GM23338 (cell line): ENCODE measurements at regions not wholly inside any gene's neighbourhood (a gene's known extent, or its start where the extent isn't known, plus 50 kb on each side); places are given as distances from the start of the nearest gene placed in this dataset.

Experiments
- ATAC-seq: fragments of 200-7000 bp; cut with Tn5 transposase; 3 replicates; pipeline ENCODE4 v1.9.1; 2020
- DNase-seq: peaks from one replicate; pipeline ENCODE4 v3.0.0-alpha.2; 2015; ENCODE audit warnings: low spot score
- H2AFZ ChIP-seq: fragments of 200-600 bp; sonication (generic); 2 replicates; pipeline ENCODE4 v1.8.0; 2016; ENCODE audit warnings: antibody characterized with exemption, mild to moderate bottlenecking, moderate library complexity
- H3F3A ChIP-seq: fragments of 200-600 bp; sonication (generic); replicated peaks from 2 replicates; pipeline ENCODE4 v1.8.0; 2017; ENCODE audit warnings: antibody characterized with exemption, mixed run types, low read depth
- H3K27ac ChIP-seq: fragments of 200-600 bp; sonication (generic); 2 replicates; pipeline ENCODE4 v1.6.1; 2016; ENCODE audit warnings: low read depth
- H3K27me3 ChIP-seq: fragments of 200-600 bp; sonication (generic); 2 replicates; pipeline ENCODE4 v1.8.0; 2016; ENCODE audit warnings: mild to moderate bottlenecking, mixed run types, moderate library complexity; ENCODE audit not compliant: insufficient read depth
- H3K36me3 ChIP-seq: fragments of 200-600 bp; sonication (generic); 2 replicates; pipeline ENCODE4 v1.8.0; 2016; ENCODE audit warnings: mild to moderate bottlenecking; ENCODE audit not compliant: insufficient read depth
- H3K4me1 ChIP-seq: fragments of 200-600 bp; sonication (generic); 2 replicates; pipeline ENCODE4 v1.8.0; 2016; ENCODE audit warnings: mild to moderate bottlenecking, moderate library complexity; ENCODE audit not compliant: insufficient read depth
- H3K4me2 ChIP-seq: fragments of 200-600 bp; sonication (generic); 2 replicates; pipeline ENCODE4 v1.7.1; 2017; ENCODE audit warnings: mixed run types
- H3K4me3 ChIP-seq: fragments of 200-600 bp; sonication (generic); 2 replicates; pipeline ENCODE4 v1.6.1; 2016; ENCODE audit warnings: mixed run types
- H3K79me2 ChIP-seq: fragments of 200-600 bp; sonication (generic); replicated peaks from 2 replicates; pipeline ENCODE4 v1.8.0; 2017; ENCODE audit warnings: mild to moderate bottlenecking; ENCODE audit not compliant: insufficient read depth
- H3K9me2 ChIP-seq: fragments of 200-600 bp; sonication (generic); 2 replicates; pipeline ENCODE4 v1.8.0; 2017; ENCODE audit not compliant: insufficient read depth
- H4K20me1 ChIP-seq: fragments of 200-600 bp; sonication (generic); replicated peaks from 2 replicates; pipeline ENCODE4 v1.8.0; 2017; ENCODE audit warnings: mild to moderate bottlenecking; ENCODE audit not compliant: insufficient read depth
- H3K27ac Mint-ChIP-seq: 2 replicates; pipeline ENCODE4 v1.8.0; 2020; ENCODE audit warnings: inconsistent platforms, mild to moderate bottlenecking, moderate library complexity, mixed read lengths
- H3K27me3 Mint-ChIP-seq: 3 replicates; pipeline ENCODE4 v1.8.0; 2022; ENCODE audit warnings: low read depth, mild to moderate bottlenecking, moderate library complexity, mixed read lengths, inconsistent platforms; ENCODE audit not compliant: insufficient read depth, poor library complexity
- H3K36me3 Mint-ChIP-seq: 3 replicates; pipeline ENCODE4 v1.8.0; 2021; ENCODE audit warnings: low read depth, mild to moderate bottlenecking, inconsistent platforms, moderate library complexity, mixed read lengths
- H3K4me1 Mint-ChIP-seq: 3 replicates; pipeline ENCODE4 v1.8.0; 2020; ENCODE audit warnings: mild to moderate bottlenecking, inconsistent platforms, mixed read lengths
- H3K4me3 Mint-ChIP-seq: 3 replicates; pipeline ENCODE4 v1.8.0; 2021; ENCODE audit warnings: moderate library complexity, mild to moderate bottlenecking, inconsistent platforms, mixed read lengths
- H3K9me3 Mint-ChIP-seq: 3 replicates; pipeline ENCODE4 v1.8.0; 2020; ENCODE audit warnings: moderate library complexity, mild to moderate bottlenecking, inconsistent platforms, mixed read lengths
- CREB1 ChIP-seq: fragments of 250-450 bp; sonication (Bioruptor Pico); IDR thresholded peaks from 2 replicates; pipeline ENCODE4 v1.5.0; 2020; ENCODE audit warnings: low read depth, mild to moderate bottlenecking, moderate library complexity
- CTCF ChIP-seq, 2 experiments: fragments of 200-600 bp in 1 of 2; sonication (generic) in 1 of 2; conservative IDR thresholded peaks; 2 replicates each; pipeline versions ENCODE4 v1.5.1 to v1.6.1; 2016 to 2017; ENCODE audit warnings: antibody characterized with exemption in 2 of 2, low read depth in 2 of 2, mild to moderate bottlenecking in 2 of 2, moderate library complexity in 1 of 2
- ETS1 ChIP-seq: IDR thresholded peaks from 2 replicates; pipeline ENCODE4 v1.6.1; 2016; ENCODE audit warnings: antibody characterized with exemption
- EZH2 ChIP-seq: fragments of 200-600 bp; sonication (generic); IDR thresholded peaks from one replicate; pipeline ENCODE4 v1.8.0; 2017; ENCODE audit warnings: antibody characterized with exemption, mild to moderate bottlenecking, low read depth; ENCODE audit not compliant: unreplicated experiment
- EZH2phosphoT487 ChIP-seq: fragments of 200-600 bp; sonication (generic); IDR thresholded peaks from one replicate; pipeline ENCODE4 v1.8.1; 2018; ENCODE audit warnings: antibody characterized with exemption; ENCODE audit not compliant: unreplicated experiment
- JUNB ChIP-seq: IDR thresholded peaks from one replicate; pipeline ENCODE4 v1.6.1; 2016; ENCODE audit warnings: antibody characterized with exemption; ENCODE audit not compliant: unreplicated experiment
- NANOG ChIP-seq: IDR thresholded peaks from 2 replicates; pipeline ENCODE4 v1.6.1; 2016; ENCODE audit warnings: antibody characterized with exemption, borderline replicate concordance
- POLR2AphosphoS5 ChIP-seq: IDR thresholded peaks from 2 replicates; pipeline ENCODE4 v1.6.1; 2016; ENCODE audit warnings: antibody characterized with exemption, low read depth
- STAT1 ChIP-seq: IDR thresholded peaks from one replicate; pipeline ENCODE4 v1.6.1; 2016; ENCODE audit warnings: antibody characterized with exemption; ENCODE audit not compliant: unreplicated experiment
- ZNF462 ChIP-seq: fragments of 250-450 bp; sonication (Bioruptor Pico); IDR thresholded peaks from 2 replicates; pipeline ENCODE4 v1.5.0; 2020; ENCODE audit warnings: mild to moderate bottlenecking, moderate library complexity

- peak; percentile 2 for DNase-seq
- Histone ChIP-seq H3F3A (no peaks in the 10 kb centered on the region), H3K9me2 (no peaks in the 10 kb centered on the region), H2AFZ (no peak overlapping the region), H4K20me1 (no peaks in the 10 kb centered on the region), H3K27me3 (no peaks in the 10 kb centered on the region), H3K4me3 (no peak overlapping the region), H3K27ac (no peak overlapping the region), H3K4me1 (no peaks in the 10 kb centered on the region), H3K36me3 (no peaks in the 10 kb centered on the region), H3K79me2 (no peaks in the 10 kb centered on the region), H3K4me2 (no peak overlapping the region)
- Mint-ChIP-seq H3K4me3 (no peak overlapping the region), H3K9me3 (no peaks in the 10 kb centered on the region), H3K36me3 (no peaks in the 10 kb centered on the region), H3K27me3 (no peaks in the 10 kb centered on the region), H3K27ac (no peak overlapping the region), H3K4me1 (no peaks in the 10 kb centered on the region)
- ATAC-seq: peak; percentile 25; the same call in 1 of the 3 replicates
- TF ChIP-seq STAT1 (no peak), NANOG (no peak), POLR2AphosphoS5 (no peak)
Observed at GRCh38 chr3:87895983-87896382, 162.8 kb downstream of the CGGBP1 start.

GRCh38 chr3:87873136-87873535 lies 185.7 kb downstream of the CGGBP1 start:
- no peak overlapping the region for H3K4me3 Mint-ChIP-seq
- peaks cover 27% of the 10 kb centered on the region for H3K9me3 Mint-ChIP-seq
- ATAC-seq (no peak), DNase-seq (no peak)
- H3K36me3 ChIP-seq: no peaks in the 10 kb centered on the region
- no peak overlapping the region for H3K27ac Mint-ChIP-seq
- no peaks in the 10 kb centered on the region for H3K27me3 Mint-ChIP-seq
- H3K4me2 ChIP-seq: no peak overlapping the region
- H3K9me2 ChIP-seq: no peaks in the 10 kb centered on the region
- no peak overlapping the region for H2AFZ ChIP-seq
- H3K4me1 ChIP-seq: no peaks in the 10 kb centered on the region
- H3K4me1 Mint-ChIP-seq: no peaks in the 10 kb centered on the region
- H3K79me2 ChIP-seq: no peaks in the 10 kb centered on the region
- no peak overlapping the region for H3K27ac ChIP-seq
- no peaks in the 10 kb centered on the region for H4K20me1 ChIP-seq
- no peaks in the 10 kb centered on the region for H3F3A ChIP-seq
- no peaks in the 10 kb centered on the region for H3K27me3 ChIP-seq
- H3K36me3 Mint-ChIP-seq: peaks cover 9% of the 10 kb centered on the region; the same call in 2 of the 3 replicates
- H3K4me3 ChIP-seq: no peak overlapping the region
- TF ChIP-seq CREB1 (CRISPR knock-in tag): no peak
- TF ChIP-seq EZH2phosphoT487: no peak
- TF ChIP-seq STAT1: no peak
- no peak for TF ChIP-seq EZH2
- no peak for TF ChIP-seq ETS1
- TF ChIP-seq JUNB: no peak
- no peak for TF ChIP-seq CTCF (conservative IDR thresholded peaks at IDR 0.05; ENCODE audit: low read depth in 2 of 2)
- no peak for TF ChIP-seq ZNF462 (CRISPR knock-in tag)
